ENCODE measurements at regions not wholly inside any gene's neighbourhood (a gene's known extent, or its start where the extent isn't known, plus 50 kb on each side); places are given as distances from the start of the nearest gene placed in this dataset.
"Not testable (repeated sequence)": the region's sequence is repeated elsewhere in the genome, so short reads cannot be mapped to it uniquely, and the experiment has no call there.

GRCh38 chr11:115617767-115618166 lies 113.6 kb upstream of the CADM1 start:
- Histone ChIP-seq H3K4me1 (peaks cover 22% of the 10 kb centered on the region), H3K9me3 (replicated peaks) (no peaks in the 10 kb centered on the region), H3K4me3 (no peak overlapping the region), H3K36me3 (no peaks in the 10 kb centered on the region), H3K27ac (no peak overlapping the region), H3K27me3 (no peaks in the 10 kb centered on the region)
- no peak for DNase-seq

GRCh38 chr11:115616971-115617370 lies 112.8 kb upstream of the CADM1 start:
- Histone ChIP-seq H3K4me3 (no peak overlapping the region), H3K4me1 (peaks cover 14% of the 10 kb centered on the region; the same call in 1 of the 2 replicates), H3K27ac (no peak overlapping the region), H3K9me3 (replicated peaks) (no peaks in the 10 kb centered on the region), H3K27me3 (no peaks in the 10 kb centered on the region), H3K36me3 (no peaks in the 10 kb centered on the region)
- DNase-seq: peak; percentile 41 to 56

DNA sequence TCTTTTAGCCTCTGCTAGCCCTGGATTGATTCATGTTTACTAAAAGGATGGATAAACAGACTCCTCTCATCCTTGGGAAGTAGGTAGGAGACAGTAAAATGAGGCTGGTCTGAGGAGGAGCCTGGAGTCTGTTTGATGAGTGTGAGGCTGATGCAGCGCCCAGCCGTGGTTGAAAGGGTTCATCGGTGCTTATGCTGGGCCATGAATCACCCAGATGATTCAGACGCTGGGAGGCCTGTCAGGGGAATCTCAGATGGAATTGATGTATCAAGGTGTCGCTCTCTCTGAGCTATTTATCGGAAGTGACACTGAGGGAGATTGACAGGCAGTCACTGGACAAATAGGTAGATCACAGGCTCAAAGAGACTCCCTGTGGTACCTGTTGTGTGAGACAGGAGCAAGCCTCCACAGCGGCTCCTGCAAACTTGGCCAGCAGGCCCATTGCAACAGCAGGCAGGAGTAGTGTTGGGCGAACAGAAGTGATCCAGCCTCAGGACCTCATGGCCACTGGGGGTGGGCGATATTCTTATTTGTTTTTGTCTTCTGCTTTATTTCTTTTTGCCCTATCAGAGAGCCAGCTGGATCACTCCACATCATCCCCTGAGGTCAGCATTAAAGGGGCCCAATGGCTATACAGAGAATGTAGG lies 109.9 kb upstream of the CADM1 start:
- H3K27ac ChIP-seq: no peak overlapping the region
- no peak for DNase-seq

DNA sequence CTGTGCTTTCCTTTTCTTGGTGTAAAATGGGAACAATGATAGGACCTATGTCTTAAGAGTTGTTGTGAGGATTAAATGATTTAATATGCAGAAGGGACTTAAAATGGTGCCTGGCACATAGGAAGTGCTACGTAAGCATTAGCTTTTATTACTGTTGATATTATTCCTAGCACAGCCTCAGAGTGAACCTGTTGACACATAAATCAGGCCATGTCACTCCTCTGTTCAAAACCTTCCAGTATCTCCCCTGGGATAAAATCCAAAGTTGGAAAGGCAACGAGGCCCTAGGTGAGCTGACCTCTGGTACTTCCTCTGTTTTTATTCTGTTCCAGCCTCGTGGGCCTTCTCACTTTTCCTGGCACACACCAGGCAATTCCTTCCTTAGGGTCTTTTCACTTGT lies 108.8 kb upstream of the CADM1 start:
- DNase-seq: no peak

More for the DNA sequence above, 109.9 kb upstream of the CADM1 start:
- Histone ChIP-seq H3K4me3 (no peak overlapping the region), H3K27me3 (no peaks in the 10 kb centered on the region), H3K9me3 (replicated peaks) (no peaks in the 10 kb centered on the region), H3K36me3 (no peaks in the 10 kb centered on the region), H3K4me1 (peaks cover 14% of the 10 kb centered on the region; the same call in 1 of the 2 replicates)

DNA sequence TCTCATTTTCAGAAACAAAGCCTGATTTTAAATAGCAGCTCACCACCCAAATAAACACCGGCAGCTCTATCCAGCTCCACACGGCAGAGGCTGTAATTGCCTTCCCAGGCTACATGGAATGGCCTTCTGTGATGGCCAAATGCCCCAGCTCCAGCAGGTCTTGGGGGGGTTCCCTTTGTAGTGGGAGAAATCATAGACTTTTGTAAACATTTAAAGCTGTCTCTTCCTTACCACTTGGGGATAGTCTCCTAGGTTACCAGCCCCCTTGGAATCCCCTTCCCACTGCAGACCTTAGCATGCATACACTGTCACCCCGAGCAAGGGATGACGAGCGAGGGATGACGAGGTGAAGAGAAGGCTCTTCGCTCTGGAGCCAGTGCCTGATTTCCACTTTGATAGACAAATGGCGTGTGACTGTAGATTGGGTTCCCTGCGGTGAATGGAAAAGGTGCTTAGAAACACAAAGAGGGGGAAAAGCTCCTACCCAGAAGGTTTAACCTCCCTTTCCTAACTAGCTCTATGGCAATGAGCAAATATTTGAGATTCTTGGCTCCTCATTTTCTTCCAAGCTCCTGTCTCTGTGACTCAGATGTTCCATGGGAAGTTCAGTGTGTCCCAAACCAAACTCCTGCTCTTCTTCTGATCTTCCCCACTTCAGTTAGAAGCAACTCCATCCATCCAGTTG lies 108.0 kb upstream of the CADM1 start:
- Histone ChIP-seq H3K27me3 (no peaks in the 10 kb centered on the region), H3K4me3 (no peak overlapping the region), H3K4me1 (peaks cover 6% of the 10 kb centered on the region; the same call in 1 of the 2 replicates), H3K36me3 (no peaks in the 10 kb centered on the region), H3K9me3 (replicated peaks) (no peaks in the 10 kb centered on the region), H3K27ac (no peak overlapping the region)
- no peak for DNase-seq

More for the DNA sequence above, 108.8 kb upstream of the CADM1 start:
- Histone ChIP-seq H3K4me3 (no peak overlapping the region), H3K4me1 (peaks cover 10% of the 10 kb centered on the region; the same call in 1 of the 2 replicates), H3K36me3 (no peaks in the 10 kb centered on the region), H3K27me3 (no peaks in the 10 kb centered on the region), H3K9me3 (replicated peaks) (no peaks in the 10 kb centered on the region), H3K27ac (no peak overlapping the region)

DNA sequence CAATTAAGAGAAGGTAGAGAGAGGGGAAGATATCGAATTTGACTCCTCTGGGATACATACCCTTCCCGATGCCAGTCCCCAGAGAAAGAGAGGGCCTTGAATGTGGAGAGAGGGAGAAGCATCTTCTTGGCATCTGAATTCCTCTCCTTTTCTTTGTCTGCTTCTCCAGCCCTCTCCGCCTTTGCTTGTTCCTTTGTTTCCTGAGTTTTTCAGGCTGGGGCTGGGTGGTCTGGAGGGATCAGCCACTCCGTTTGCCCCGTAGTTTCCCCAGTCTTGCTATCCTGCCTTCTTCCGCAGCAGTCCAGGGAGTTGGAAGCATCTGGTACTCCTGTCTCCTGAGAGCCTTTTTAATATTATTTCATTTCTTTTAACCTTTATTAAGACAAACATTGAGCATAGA lies 107.1 kb upstream of the CADM1 start:
- Histone ChIP-seq H3K27me3 (no peaks in the 10 kb centered on the region), H3K9me3 (replicated peaks) (no peaks in the 10 kb centered on the region), H3K36me3 (no peaks in the 10 kb centered on the region), H3K4me1 (peaks cover 9% of the 10 kb centered on the region; the same call in 1 of the 2 replicates), H3K27ac (no peak overlapping the region), H3K4me3 (no peak overlapping the region)
- no peak for DNase-seq

DNA sequence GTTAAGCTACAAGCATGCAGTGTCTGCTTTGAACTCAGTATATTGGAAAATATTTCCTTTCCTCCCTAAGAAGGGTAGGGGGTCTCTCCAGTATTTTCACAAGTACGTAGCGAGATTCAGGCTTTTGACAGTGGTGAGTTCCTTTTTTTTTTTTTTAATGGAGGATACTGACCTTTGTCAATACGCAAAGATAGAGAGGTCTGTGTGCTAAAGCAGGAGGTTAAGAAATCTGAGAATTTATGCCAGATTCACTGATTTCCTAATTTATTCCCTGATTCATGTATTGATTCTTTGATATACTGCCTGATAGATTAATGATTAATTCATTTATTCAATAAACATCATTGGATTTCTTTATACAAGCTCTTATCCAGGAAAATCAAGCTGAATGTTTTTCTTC lies 106.7 kb upstream of the CADM1 start:
- Histone ChIP-seq H3K27ac (no peak overlapping the region), H3K36me3 (no peaks in the 10 kb centered on the region), H3K9me3 (replicated peaks) (no peaks in the 10 kb centered on the region), H3K4me1 (peaks cover 11% of the 10 kb centered on the region; the same call in 1 of the 2 replicates), H3K4me3 (no peak overlapping the region), H3K27me3 (no peaks in the 10 kb centered on the region)
- no peak for DNase-seq

DNA sequence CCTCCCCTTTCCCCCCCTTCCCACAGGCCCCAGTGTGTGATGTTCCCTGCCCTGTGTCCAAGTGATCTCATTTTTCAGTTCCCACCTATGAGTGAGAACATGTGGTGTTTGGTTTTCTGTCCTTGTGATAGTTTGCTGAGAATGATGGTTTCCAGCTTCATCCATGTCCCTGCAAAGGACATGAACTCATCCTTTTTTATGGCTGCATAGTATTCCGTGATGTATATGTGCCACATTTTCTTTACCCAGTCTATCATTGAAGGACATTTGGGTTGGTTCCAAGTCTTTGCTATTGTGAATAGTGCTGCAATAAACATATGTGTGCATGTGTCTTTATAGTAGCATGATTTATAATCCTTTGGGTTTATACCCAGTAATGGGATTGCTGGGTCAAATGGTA lies 106.0 kb upstream of the CADM1 start:
- not testable (repeated sequence) for H3K27me3 ChIP-seq; H3K36me3 ChIP-seq; DNase-seq; H3K9me3 ChIP-seq (replicated peaks); H3K27ac ChIP-seq; H3K4me3 ChIP-seq
- peaks cover 17% of the 10 kb centered on the region for H3K4me1 ChIP-seq

DNA sequence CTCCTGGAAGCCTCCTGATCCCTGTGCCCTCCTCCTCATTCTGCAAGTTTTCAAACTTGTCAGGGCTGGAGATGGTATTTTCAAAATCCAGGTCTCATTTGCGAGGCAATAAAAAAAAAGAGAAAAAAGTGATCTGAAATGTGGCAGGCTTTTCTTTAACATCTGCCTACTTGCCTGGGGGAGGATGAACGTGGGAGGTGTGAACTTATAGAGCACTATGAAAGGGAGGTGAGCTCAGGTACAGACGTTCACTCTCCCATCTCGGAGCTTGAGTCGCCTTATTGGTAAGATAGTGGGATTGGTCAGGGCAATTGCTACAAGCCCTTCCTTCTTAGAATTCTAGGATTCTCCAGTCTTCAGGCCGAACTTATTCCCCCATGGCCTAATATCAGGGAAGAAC lies 104.8 kb upstream of the CADM1 start:
- peaks cover 18% of the 10 kb centered on the region for H3K4me1 ChIP-seq
- no peaks in the 10 kb centered on the region for H3K27me3 ChIP-seq
- H3K36me3 ChIP-seq: no peaks in the 10 kb centered on the region
- no peak for DNase-seq
- no peak overlapping the region for H3K4me3 ChIP-seq
- no peak overlapping the region for H3K27ac ChIP-seq
- no peaks in the 10 kb centered on the region for H3K9me3 ChIP-seq (replicated peaks)

DNA sequence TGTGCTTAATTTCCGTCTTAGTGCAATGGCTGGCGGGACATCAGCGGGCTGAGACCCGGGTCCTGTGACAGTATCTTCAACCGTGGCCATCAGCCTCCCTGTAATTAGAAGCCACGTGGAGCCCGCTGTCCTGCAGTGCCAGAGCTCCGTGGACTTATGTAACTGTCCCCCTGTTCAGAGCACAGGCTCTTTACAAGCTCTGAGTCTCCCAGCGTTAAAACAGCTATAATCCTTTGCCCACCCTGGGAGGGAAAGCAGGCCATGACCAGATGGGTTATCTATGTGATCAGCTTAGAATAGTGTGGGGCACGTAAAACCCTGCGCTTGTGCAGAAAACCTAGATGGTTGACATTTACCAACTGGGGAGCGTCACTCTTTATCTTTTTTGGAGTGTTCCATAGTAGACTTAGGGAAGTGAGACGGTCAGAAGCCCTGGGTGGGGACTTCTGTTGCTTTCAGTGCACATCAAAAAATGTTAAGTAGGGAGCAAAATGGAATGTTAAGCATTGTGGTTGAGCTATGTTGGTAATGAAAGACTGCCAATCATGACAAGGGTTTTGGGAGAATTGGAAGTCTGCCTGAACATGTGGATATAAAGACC lies 103.5 kb upstream of the CADM1 start:
- H3K9me3 ChIP-seq (replicated peaks): no peaks in the 10 kb centered on the region
- no peaks in the 10 kb centered on the region for H3K27me3 ChIP-seq
- H3K36me3 ChIP-seq: no peaks in the 10 kb centered on the region
- peak in 1 of 2 experiments; percentile 34 for DNase-seq
- H3K4me3 ChIP-seq: 0 out of 2 replicates have a peak overlapping the region, but pooled peaks have one; percentile 12
- no peak overlapping the region for H3K27ac ChIP-seq
- peaks cover 18% of the 10 kb centered on the region for H3K4me1 ChIP-seq

- no peak overlapping the region for H3K4me3 ChIP-seq
- no peaks in the 10 kb centered on the region for H3K36me3 ChIP-seq
- no peak overlapping the region for H3K27ac ChIP-seq
- DNase-seq: peak; percentile 66 to 77
- H3K4me1 ChIP-seq: peaks cover 18% of the 10 kb centered on the region
- no peaks in the 10 kb centered on the region for H3K27me3 ChIP-seq
- no peaks in the 10 kb centered on the region for H3K9me3 ChIP-seq (replicated peaks)
Measured at GRCh38 chr11:115606498-115607220, 102.4 kb upstream of the CADM1 start.

- H3K4me1 ChIP-seq: peaks cover 18% of the 10 kb centered on the region
- H3K9me3 ChIP-seq (replicated peaks): no peaks in the 10 kb centered on the region
- no peak overlapping the region for H3K27ac ChIP-seq
- no peak overlapping the region for H3K4me3 ChIP-seq
- H3K27me3 ChIP-seq: no peaks in the 10 kb centered on the region
- H3K36me3 ChIP-seq: no peaks in the 10 kb centered on the region
- no peak for DNase-seq
Measured at GRCh38 chr11:115605871-115606497, 101.8 kb upstream of the CADM1 start.

DNA sequence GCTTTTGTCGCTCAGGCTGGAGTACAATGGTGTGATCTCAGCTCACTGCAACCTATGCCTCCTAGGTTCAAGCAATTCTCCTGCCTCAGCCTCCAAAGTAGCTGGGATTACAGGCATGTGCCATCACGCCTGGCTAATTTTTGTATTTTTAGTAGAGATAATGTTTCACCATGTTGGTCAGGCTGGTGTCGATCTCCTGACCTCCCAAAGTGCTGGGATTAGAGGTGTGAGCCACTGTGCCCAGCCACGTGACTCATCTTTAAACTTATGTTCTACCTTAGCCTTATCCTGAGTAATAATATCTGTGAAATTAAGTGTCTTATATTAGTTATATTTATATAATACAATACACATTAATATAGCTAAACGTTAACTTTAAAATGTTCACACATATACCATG lies 101.2 kb upstream of the CADM1 start:
- H3K4me3 ChIP-seq; H3K9me3 ChIP-seq (replicated peaks); H3K27ac ChIP-seq; H3K27me3 ChIP-seq; DNase-seq; H3K36me3 ChIP-seq: not testable (repeated sequence)
- H3K4me1 ChIP-seq: peaks cover 18% of the 10 kb centered on the region

- no peak overlapping the region for H3K4me3 ChIP-seq
- no peak overlapping the region for H3K27ac ChIP-seq
- H3K4me1 ChIP-seq: no peaks in the 10 kb centered on the region
- no peak for DNase-seq
- H3K27me3 ChIP-seq: no peaks in the 10 kb centered on the region
- no peaks in the 10 kb centered on the region for H3K9me3 ChIP-seq (replicated peaks)
- no peaks in the 10 kb centered on the region for H3K36me3 ChIP-seq
Measured at GRCh38 chr11:115599125-115599524, 94.9 kb upstream of the CADM1 start.

All from SJCRH30 (cell line).